DOHH2 (cell line): ENCODE measurements at regions not wholly inside any gene's neighbourhood (a gene's known extent, or its start where the extent isn't known, plus 50 kb on each side); places are given as distances from the start of the nearest gene placed in this dataset.

ENCODE experiments used
- CTCF ChIP-seq: fragments of 200-600 bp; sonication (generic); IDR thresholded peaks from one replicate; pipeline ENCODE4 v1.5.1; 2014; ENCODE audit warnings: antibody characterized with exemption, mild to moderate bottlenecking, low read depth, low read length; ENCODE audit not compliant: poor library complexity, severe bottlenecking
- EZH2phosphoT487 ChIP-seq: fragments of 200-600 bp; sonication (generic); IDR thresholded peaks from 2 replicates; pipeline ENCODE4 v1.6.1; 2017; ENCODE audit warnings: borderline replicate concordance, mild to moderate bottlenecking, antibody characterized with exemption, low read length, moderate library complexity, mixed read lengths

GRCh38 chr5:171615705-171616640 is 169.6 kb upstream of the SMIM23 start:
- no peak for TF ChIP-seq CTCF
- TF ChIP-seq EZH2phosphoT487, result no peak
